HEK293 (cell line): ENCODE measurements at regions not wholly inside any gene's neighbourhood (a gene's known extent, or its start where the extent isn't known, plus 50 kb on each side); places are given as distances from the start of the nearest gene placed in this dataset.

Experiments
- EGR2 ChIP-seq: fragments of 450-650 bp; formaldehyde crosslinking; IDR thresholded peaks from 2 replicates; pipeline ENCODE4 v1.5.1; 2016; ENCODE audit warnings: low read depth, missing biosample characterization, missing genetic modification characterization
- HOXC10 ChIP-seq: sonication (generic); formaldehyde crosslinking; IDR thresholded peaks from 2 replicates; pipeline ENCODE4 v1.8.1; 2023; ENCODE audit warnings: mild to moderate bottlenecking, missing genetic modification reagents
- OVOL3 ChIP-seq: fragments of 450-650 bp; formaldehyde crosslinking; IDR thresholded peaks from 2 replicates; pipeline ENCODE4 v1.5.1; 2016; ENCODE audit warnings: missing biosample characterization, missing genetic modification characterization
- SP3 ChIP-seq: fragments of 450-650 bp; formaldehyde crosslinking; IDR thresholded peaks from 2 replicates; pipeline ENCODE4 v1.5.1; 2016; ENCODE audit warnings: missing biosample characterization, missing genetic modification characterization
- YY2 ChIP-seq: fragments of 450-650 bp; formaldehyde crosslinking; IDR thresholded peaks from 2 replicates; pipeline ENCODE4 v1.5.1; 2016; ENCODE audit warnings: missing biosample characterization, missing genetic modification characterization
- ZEB2 ChIP-seq: fragments of 450-650 bp; formaldehyde crosslinking; IDR thresholded peaks from 2 replicates; pipeline ENCODE4 v1.5.1; 2016; ENCODE audit warnings: missing biosample characterization, missing genetic modification characterization
- ZIC2 ChIP-seq: fragments of 450-650 bp; formaldehyde crosslinking; IDR thresholded peaks from 2 replicates; pipeline ENCODE4 v1.5.1; 2016; ENCODE audit warnings: missing biosample characterization, missing genetic modification characterization
- ZNF138 ChIP-seq: fragments of 450-650 bp; formaldehyde crosslinking; IDR thresholded peaks from 2 replicates; pipeline ENCODE4 v1.5.1; 2016; ENCODE audit warnings: missing biosample characterization, missing genetic modification characterization, borderline replicate concordance
- ZNF140 ChIP-seq: fragments of 450-650 bp; formaldehyde crosslinking; IDR thresholded peaks from 2 replicates; pipeline ENCODE4 v1.5.1; 2016; ENCODE audit warnings: missing biosample characterization, missing genetic modification characterization
- ZNF202 ChIP-seq: fragments of 450-650 bp; formaldehyde crosslinking; IDR thresholded peaks from 2 replicates; pipeline ENCODE4 v1.5.1; 2016; ENCODE audit warnings: missing biosample characterization, missing genetic modification characterization, borderline replicate concordance
- ZNF274 ChIP-seq, 2 experiments: fragments of 200-500 bp in 1 of 2; fragments of 450-650 bp in 1 of 2; sonication (Bioruptor generic) in 1 of 2; formaldehyde crosslinking in 1 of 2; IDR thresholded peaks; 2 replicates each; pipeline versions ENCODE4 v1.5.1 to v1.6.1; 2014 to 2016; ENCODE audit warnings: borderline replicate concordance in 1 of 2, inconsistent platforms in 1 of 2, low read length in 1 of 2, missing biosample characterization in 1 of 2, missing genetic modification characterization in 1 of 2
- ZNF324 ChIP-seq: fragments of 450-650 bp; formaldehyde crosslinking; IDR thresholded peaks from 2 replicates; pipeline ENCODE4 v1.5.1; 2016; ENCODE audit warnings: missing biosample characterization, missing genetic modification characterization
- ZNF341 ChIP-seq: fragments of 450-650 bp; formaldehyde crosslinking; IDR thresholded peaks from 2 replicates; pipeline ENCODE4; 2016; ENCODE audit warnings: low read depth, missing biosample characterization, missing genetic modification characterization
- ZNF37A ChIP-seq: fragments of 450-650 bp; IDR thresholded peaks from 2 replicates; pipeline ENCODE4 v1.5.1; 2018; ENCODE audit warnings: missing biosample characterization, missing genetic modification characterization
- ZNF530 ChIP-seq: fragments of 450-650 bp; formaldehyde crosslinking; IDR thresholded peaks from 2 replicates; pipeline ENCODE4 v1.5.1; 2016; ENCODE audit warnings: low read depth, missing biosample characterization, missing genetic modification characterization
- ZNF549 ChIP-seq: fragments of 450-650 bp; IDR thresholded peaks from 2 replicates; pipeline ENCODE4 v1.5.1; 2018; ENCODE audit warnings: missing biosample characterization, missing genetic modification characterization, mild to moderate bottlenecking, inconsistent platforms, moderate library complexity
- ZNF768 ChIP-seq: fragments of 450-650 bp; formaldehyde crosslinking; IDR thresholded peaks from 2 replicates; pipeline ENCODE4 v1.5.1; 2018; ENCODE audit warnings: missing biosample characterization, mild to moderate bottlenecking, missing genetic modification characterization
- ZNF777 ChIP-seq: fragments of 450-650 bp; formaldehyde crosslinking; IDR thresholded peaks from 2 replicates; pipeline ENCODE4 v1.5.1; 2017; ENCODE audit warnings: missing biosample characterization, missing genetic modification characterization, borderline replicate concordance
- ZNF792 ChIP-seq: fragments of 450-650 bp; formaldehyde crosslinking; IDR thresholded peaks from 2 replicates; pipeline ENCODE4 v1.5.1; 2016; ENCODE audit warnings: missing biosample characterization, missing genetic modification characterization
- ZXDB ChIP-seq: fragments of 450-650 bp; formaldehyde crosslinking; IDR thresholded peaks from 2 replicates; pipeline ENCODE4 v1.5.1; 2016; ENCODE audit warnings: missing biosample characterization, missing genetic modification characterization
- TF ChIP-seq, protein P1 (sequence below): fragments of 450-650 bp; formaldehyde crosslinking; IDR thresholded peaks from 2 replicates; pipeline ENCODE4 v1.5.1; 2016; ENCODE audit warnings: missing biosample characterization, missing genetic modification characterization
- TF ChIP-seq, protein P2 (sequence below): fragments of 450-650 bp; formaldehyde crosslinking; IDR thresholded peaks from 2 replicates; pipeline ENCODE4 v1.5.1; 2016; ENCODE audit warnings: missing biosample characterization, missing genetic modification characterization
- TF ChIP-seq, protein P3 (sequence below): fragments of 450-650 bp; formaldehyde crosslinking; IDR thresholded peaks from 2 replicates; pipeline ENCODE4 v1.5.1; 2016; ENCODE audit warnings: missing biosample characterization, missing genetic modification characterization
- TF ChIP-seq, protein P4 (sequence below): fragments of 450-650 bp; formaldehyde crosslinking; IDR thresholded peaks from 2 replicates; pipeline ENCODE4 v1.5.1; 2016; ENCODE audit warnings: missing biosample characterization, missing genetic modification characterization
- TF ChIP-seq, protein P5 (sequence below): fragments of 450-650 bp; formaldehyde crosslinking; IDR thresholded peaks from 2 replicates; pipeline ENCODE4 v1.5.1; 2016; ENCODE audit warnings: missing biosample characterization, missing genetic modification characterization
- TF ChIP-seq, protein P6 (sequence below): fragments of 450-650 bp; IDR thresholded peaks from 2 replicates; pipeline ENCODE4 v1.5.1; 2018; ENCODE audit warnings: missing biosample characterization, missing genetic modification characterization
- TF ChIP-seq, protein P7 (sequence below): fragments of 450-650 bp; formaldehyde crosslinking; IDR thresholded peaks from 2 replicates; pipeline ENCODE4 v1.5.0; 2017; ENCODE audit warnings: missing biosample characterization, missing genetic modification characterization, borderline replicate concordance

DNA sequence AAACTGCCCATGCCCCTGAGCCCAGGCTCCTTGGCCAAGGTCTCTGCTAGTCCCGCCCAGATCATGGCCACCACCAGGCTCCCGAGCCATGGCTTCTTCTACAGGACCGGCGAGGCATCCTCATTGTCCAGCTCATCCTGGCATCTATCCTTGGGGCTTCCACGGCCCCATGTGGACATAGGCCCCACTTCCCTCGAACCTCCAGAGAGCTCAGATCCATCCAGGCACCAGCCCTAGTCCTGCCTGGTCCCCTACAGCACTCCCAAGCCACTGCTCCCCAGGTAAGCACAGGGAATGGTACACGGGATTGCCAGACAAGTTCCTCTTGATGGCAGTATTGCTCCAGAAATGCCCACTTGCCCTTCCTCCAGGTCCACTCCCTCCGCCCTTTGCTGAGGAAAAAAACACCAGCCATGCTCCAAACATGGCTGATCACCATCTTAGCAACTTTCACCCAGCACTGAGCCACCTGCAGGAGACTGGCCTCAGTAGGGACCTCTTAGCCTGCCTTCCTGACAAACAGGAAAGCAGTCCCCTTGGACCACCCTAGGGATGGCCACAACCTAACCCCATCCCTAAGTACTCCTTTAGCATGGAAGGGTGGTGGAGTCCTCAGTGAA lies 272.1 kb upstream of the AGTR2 start (continued):
- TF ChIP-seq ZIC2 (tag by site-specific recombination): peak; percentile 24; the same call in 1 of the 2 replicates
- TF ChIP-seq, protein P1, sequence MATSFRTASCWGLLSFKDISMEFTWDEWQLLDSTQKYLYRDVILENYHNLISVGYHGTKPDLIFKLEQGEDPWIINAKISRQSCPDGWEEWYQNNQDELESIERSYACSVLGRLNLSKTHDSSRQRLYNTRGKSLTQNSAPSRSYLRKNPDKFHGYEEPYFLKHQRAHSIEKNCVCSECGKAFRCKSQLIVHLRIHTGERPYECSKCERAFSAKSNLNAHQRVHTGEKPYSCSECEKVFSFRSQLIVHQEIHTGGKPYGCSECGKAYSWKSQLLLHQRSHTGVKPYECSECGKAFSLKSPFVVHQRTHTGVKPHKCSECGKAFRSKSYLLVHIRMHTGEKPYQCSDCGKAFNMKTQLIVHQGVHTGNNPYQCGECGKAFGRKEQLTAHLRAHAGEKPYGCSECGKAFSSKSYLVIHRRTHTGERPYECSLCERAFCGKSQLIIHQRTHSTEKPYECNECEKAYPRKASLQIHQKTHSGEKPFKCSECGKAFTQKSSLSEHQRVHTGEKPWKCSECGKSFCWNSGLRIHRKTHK (tag by site-specific recombination): no peak
- TF ChIP-seq ZNF138: no peak
- no peak for TF ChIP-seq OVOL3 (tag by site-specific recombination)
- TF ChIP-seq, protein P2, sequence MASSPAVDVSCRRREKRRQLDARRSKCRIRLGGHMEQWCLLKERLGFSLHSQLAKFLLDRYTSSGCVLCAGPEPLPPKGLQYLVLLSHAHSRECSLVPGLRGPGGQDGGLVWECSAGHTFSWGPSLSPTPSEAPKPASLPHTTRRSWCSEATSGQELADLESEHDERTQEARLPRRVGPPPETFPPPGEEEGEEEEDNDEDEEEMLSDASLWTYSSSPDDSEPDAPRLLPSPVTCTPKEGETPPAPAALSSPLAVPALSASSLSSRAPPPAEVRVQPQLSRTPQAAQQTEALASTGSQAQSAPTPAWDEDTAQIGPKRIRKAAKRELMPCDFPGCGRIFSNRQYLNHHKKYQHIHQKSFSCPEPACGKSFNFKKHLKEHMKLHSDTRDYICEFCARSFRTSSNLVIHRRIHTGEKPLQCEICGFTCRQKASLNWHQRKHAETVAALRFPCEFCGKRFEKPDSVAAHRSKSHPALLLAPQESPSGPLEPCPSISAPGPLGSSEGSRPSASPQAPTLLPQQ: peak; percentile 77
- TF ChIP-seq SP3 (tag by site-specific recombination): peak; percentile 44
- TF ChIP-seq, protein P3, sequence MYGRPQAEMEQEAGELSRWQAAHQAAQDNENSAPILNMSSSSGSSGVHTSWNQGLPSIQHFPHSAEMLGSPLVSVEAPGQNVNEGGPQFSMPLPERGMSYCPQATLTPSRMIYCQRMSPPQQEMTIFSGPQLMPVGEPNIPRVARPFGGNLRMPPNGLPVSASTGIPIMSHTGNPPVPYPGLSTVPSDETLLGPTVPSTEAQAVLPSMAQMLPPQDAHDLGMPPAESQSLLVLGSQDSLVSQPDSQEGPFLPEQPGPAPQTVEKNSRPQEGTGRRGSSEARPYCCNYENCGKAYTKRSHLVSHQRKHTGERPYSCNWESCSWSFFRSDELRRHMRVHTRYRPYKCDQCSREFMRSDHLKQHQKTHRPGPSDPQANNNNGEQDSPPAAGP (tag by site-specific recombination): peak; percentile 43; the same call in 1 of the 2 replicates
- TF ChIP-seq, protein P4, sequence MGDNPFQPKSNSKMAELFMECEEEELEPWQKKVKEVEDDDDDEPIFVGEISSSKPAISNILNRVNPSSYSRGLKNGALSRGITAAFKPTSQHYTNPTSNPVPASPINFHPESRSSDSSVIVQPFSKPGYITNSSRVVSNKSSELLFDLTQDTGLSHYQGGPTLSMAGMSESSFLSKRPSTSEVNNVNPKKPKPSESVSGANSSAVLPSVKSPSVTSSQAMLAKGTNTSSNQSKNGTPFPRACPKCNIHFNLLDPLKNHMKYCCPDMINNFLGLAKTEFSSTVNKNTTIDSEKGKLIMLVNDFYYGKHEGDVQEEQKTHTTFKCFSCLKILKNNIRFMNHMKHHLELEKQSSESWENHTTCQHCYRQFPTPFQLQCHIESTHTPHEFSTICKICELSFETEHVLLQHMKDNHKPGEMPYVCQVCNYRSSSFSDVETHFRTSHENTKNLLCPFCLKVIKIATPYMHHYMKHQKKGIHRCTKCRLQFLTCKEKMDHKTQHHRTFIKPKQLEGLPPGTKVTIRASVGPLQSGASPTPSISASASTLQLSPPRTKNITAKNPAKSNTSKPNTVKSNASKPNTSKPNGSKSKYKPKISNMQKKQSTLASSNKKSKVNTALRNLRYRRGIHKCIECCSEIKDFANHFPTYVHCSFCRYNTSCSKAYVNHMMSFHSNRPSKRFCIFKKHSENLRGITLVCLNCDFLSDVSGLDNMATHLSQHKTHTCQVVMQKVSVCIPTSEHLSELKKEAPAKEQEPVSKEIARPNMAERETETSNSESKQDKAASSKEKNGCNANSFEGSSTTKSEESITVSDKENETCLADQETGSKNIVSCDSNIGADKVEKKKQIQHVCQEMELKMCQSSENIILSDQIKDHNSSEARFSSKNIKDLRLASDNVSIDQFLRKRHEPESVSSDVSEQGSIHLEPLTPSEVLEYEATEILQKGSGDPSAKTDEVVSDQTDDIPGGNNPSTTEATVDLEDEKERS (tag by site-specific recombination): no peak
- no peak for TF ChIP-seq ZNF549
- TF ChIP-seq ZXDB (tag by site-specific recombination): peak; percentile 50
- TF ChIP-seq ZNF792 (tag by site-specific recombination): no peak
- TF ChIP-seq, protein P5, sequence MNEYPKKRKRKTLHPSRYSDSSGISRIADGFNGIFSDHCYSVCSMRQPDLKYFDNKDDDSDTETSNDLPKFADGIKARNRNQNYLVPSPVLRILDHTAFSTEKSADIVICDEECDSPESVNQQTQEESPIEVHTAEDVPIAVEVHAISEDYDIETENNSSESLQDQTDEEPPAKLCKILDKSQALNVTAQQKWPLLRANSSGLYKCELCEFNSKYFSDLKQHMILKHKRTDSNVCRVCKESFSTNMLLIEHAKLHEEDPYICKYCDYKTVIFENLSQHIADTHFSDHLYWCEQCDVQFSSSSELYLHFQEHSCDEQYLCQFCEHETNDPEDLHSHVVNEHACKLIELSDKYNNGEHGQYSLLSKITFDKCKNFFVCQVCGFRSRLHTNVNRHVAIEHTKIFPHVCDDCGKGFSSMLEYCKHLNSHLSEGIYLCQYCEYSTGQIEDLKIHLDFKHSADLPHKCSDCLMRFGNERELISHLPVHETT (tag by site-specific recombination): no peak
- no peak for TF ChIP-seq ZNF202 (tag by site-specific recombination)
- TF ChIP-seq EGR2: no peak
- TF ChIP-seq ZNF530 (tag by site-specific recombination): no peak
- TF ChIP-seq ZNF341 (tag by site-specific recombination): peak; percentile 79
- TF ChIP-seq ZNF324 (tag by site-specific recombination): 0 out of 2 replicates have a peak, but pooled peaks have one; percentile 38
- no peak for TF ChIP-seq ZNF274 (IDR thresholded peaks at IDR 0.05; ENCODE audit: low read length)
- TF ChIP-seq ZNF274 (tag by site-specific recombination; IDR thresholded peaks at IDR 0.05; ENCODE audit: borderline replicate concordance): no peak
- TF ChIP-seq, protein P6, sequence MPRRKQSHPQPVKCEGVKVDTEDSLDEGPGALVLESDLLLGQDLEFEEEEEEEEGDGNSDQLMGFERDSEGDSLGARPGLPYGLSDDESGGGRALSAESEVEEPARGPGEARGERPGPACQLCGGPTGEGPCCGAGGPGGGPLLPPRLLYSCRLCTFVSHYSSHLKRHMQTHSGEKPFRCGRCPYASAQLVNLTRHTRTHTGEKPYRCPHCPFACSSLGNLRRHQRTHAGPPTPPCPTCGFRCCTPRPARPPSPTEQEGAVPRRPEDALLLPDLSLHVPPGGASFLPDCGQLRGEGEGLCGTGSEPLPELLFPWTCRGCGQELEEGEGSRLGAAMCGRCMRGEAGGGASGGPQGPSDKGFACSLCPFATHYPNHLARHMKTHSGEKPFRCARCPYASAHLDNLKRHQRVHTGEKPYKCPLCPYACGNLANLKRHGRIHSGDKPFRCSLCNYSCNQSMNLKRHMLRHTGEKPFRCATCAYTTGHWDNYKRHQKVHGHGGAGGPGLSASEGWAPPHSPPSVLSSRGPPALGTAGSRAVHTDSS (tag by site-specific recombination): 0 out of 2 replicates have a peak, but pooled peaks have one; percentile 31
- no peak for TF ChIP-seq ZNF768 (tag by site-specific recombination)
- peak; percentile 51; the same call in 1 of the 2 replicates for TF ChIP-seq ZEB2 (tag by site-specific recombination)
- no peak for TF ChIP-seq HOXC10 (CRISPR knock-in tag)
- peak; percentile 93 for TF ChIP-seq YY2 (tag by site-specific recombination)
- TF ChIP-seq ZNF777 (tag by site-specific recombination): no peak
- TF ChIP-seq ZNF37A (tag by site-specific recombination): no peak
- TF ChIP-seq, protein P7, sequence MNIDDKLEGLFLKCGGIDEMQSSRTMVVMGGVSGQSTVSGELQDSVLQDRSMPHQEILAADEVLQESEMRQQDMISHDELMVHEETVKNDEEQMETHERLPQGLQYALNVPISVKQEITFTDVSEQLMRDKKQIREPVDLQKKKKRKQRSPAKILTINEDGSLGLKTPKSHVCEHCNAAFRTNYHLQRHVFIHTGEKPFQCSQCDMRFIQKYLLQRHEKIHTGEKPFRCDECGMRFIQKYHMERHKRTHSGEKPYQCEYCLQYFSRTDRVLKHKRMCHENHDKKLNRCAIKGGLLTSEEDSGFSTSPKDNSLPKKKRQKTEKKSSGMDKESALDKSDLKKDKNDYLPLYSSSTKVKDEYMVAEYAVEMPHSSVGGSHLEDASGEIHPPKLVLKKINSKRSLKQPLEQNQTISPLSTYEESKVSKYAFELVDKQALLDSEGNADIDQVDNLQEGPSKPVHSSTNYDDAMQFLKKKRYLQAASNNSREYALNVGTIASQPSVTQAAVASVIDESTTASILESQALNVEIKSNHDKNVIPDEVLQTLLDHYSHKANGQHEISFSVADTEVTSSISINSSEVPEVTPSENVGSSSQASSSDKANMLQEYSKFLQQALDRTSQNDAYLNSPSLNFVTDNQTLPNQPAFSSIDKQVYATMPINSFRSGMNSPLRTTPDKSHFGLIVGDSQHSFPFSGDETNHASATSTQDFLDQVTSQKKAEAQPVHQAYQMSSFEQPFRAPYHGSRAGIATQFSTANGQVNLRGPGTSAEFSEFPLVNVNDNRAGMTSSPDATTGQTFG (tag by site-specific recombination): no peak
- TF ChIP-seq ZNF140: no peak
